Muscle layer of duodenum (tissue), 2 donors: ENCODE measurements at regions not wholly inside any gene's neighbourhood (a gene's known extent, or its start where the extent isn't known, plus 50 kb on each side); places are given as distances from the start of the nearest gene placed in this dataset.

Experiments
- H3K27ac ChIP-seq: one replicate; pipeline ENCODE4 v1.7.0; 2013; ENCODE audit warnings: mild to moderate bottlenecking, low read length
- H3K27me3 ChIP-seq: one replicate; pipeline ENCODE4 v1.7.0; 2013; ENCODE audit warnings: low read depth, mild to moderate bottlenecking, control low read depth, low read length
- H3K36me3 ChIP-seq, 2 donors: one replicate each; pipeline ENCODE4 v1.7.0; 2013; ENCODE audit warnings: low read length in 2 of 2, control low read depth in 1 of 2, mild to moderate bottlenecking in 1 of 2; ENCODE audit not compliant: insufficient read depth in 2 of 2, control insufficient read depth in 1 of 2
- H3K4me1 ChIP-seq, 2 donors: one replicate each; pipeline ENCODE4 v1.7.0; 2013; ENCODE audit warnings: low read length in 2 of 2, mild to moderate bottlenecking in 2 of 2, control low read depth in 1 of 2, moderate library complexity in 1 of 2; ENCODE audit not compliant: insufficient read depth in 2 of 2, control insufficient read depth in 1 of 2
- H3K4me3 ChIP-seq, 2 donors: one replicate each; pipeline ENCODE4 v1.7.0; 2013; ENCODE audit warnings: low read length in 2 of 2, low read depth in 1 of 2, mild to moderate bottlenecking in 1 of 2
- H3K9me3 ChIP-seq, 2 donors: one replicate each; pipeline ENCODE4 v1.7.0; 2013; ENCODE audit warnings: low read length in 2 of 2, control low read depth in 1 of 2, mild to moderate bottlenecking in 1 of 2; ENCODE audit not compliant: control insufficient read depth in 1 of 2
- donor health status: healthy.

GRCh38 chr3:148128136-148128535, 569.6 kb upstream of the AGTR1 start:
- Histone ChIP-seq H3K36me3 (no peaks in the 10 kb centered on the region), H3K4me3 (no peak overlapping the region), H3K27me3 (no peaks in the 10 kb centered on the region), H3K9me3 (no peaks in the 10 kb centered on the region), H3K27ac (no peak overlapping the region), H3K4me1 (no peaks in the 10 kb centered on the region)

- no peaks in the 10 kb centered on the region for H3K9me3 ChIP-seq
- H3K36me3 ChIP-seq: no peaks in the 10 kb centered on the region
- no peak overlapping the region for H3K27ac ChIP-seq
- no peaks in the 10 kb centered on the region for H3K27me3 ChIP-seq
- H3K4me1 ChIP-seq: no peaks in the 10 kb centered on the region
- H3K4me3 ChIP-seq: no peak overlapping the region
These were observed 565.6 kb upstream of the AGTR1 start for GRCh38 chr3:148131990-148132638.

- Histone ChIP-seq H3K4me3 (no peak overlapping the region), H3K27ac (no peak overlapping the region), H3K27me3 (no peaks in the 10 kb centered on the region), H3K9me3 (no peaks in the 10 kb centered on the region), H3K4me1 (no peaks in the 10 kb centered on the region), H3K36me3 (no peaks in the 10 kb centered on the region)
These were observed 560.9 kb upstream of the AGTR1 start for GRCh38 chr3:148136816-148137215.

- Histone ChIP-seq H3K27me3 (no peaks in the 10 kb centered on the region), H3K27ac (no peak overlapping the region), H3K4me1 (no peaks in the 10 kb centered on the region), H3K9me3 (no peaks in the 10 kb centered on the region), H3K4me3 (no peak overlapping the region), H3K36me3 (no peaks in the 10 kb centered on the region)
These were observed 551.5 kb upstream of the AGTR1 start for GRCh38 chr3:148146241-148146640.

GRCh38 chr3:148146947-148147826, 550.5 kb upstream of the AGTR1 start:
- no peaks in the 10 kb centered on the region for H3K4me1 ChIP-seq
- no peaks in the 10 kb centered on the region for H3K36me3 ChIP-seq
- no peak overlapping the region for H3K27ac ChIP-seq
- H3K9me3 ChIP-seq: no peaks in the 10 kb centered on the region
- no peaks in the 10 kb centered on the region for H3K27me3 ChIP-seq
- no peak overlapping the region for H3K4me3 ChIP-seq

- Histone ChIP-seq H3K27me3 (no peaks in the 10 kb centered on the region), H3K36me3 (no peaks in the 10 kb centered on the region), H3K4me1 (no peaks in the 10 kb centered on the region), H3K9me3 (no peaks in the 10 kb centered on the region), H3K4me3 (no peak overlapping the region), H3K27ac (no peak overlapping the region)
These were observed 549.8 kb upstream of the AGTR1 start for GRCh38 chr3:148147903-148148302.

GRCh38 chr3:148149556-148149955, 548.1 kb upstream of the AGTR1 start:
- H3K9me3 ChIP-seq: no peaks in the 10 kb centered on the region
- no peaks in the 10 kb centered on the region for H3K4me1 ChIP-seq
- no peak overlapping the region for H3K27ac ChIP-seq
- no peaks in the 10 kb centered on the region for H3K36me3 ChIP-seq
- no peaks in the 10 kb centered on the region for H3K27me3 ChIP-seq
- no peak overlapping the region for H3K4me3 ChIP-seq

GRCh38 chr3:148150141-148150540, 547.6 kb upstream of the AGTR1 start:
- Histone ChIP-seq H3K4me1 (no peaks in the 10 kb centered on the region), H3K9me3 (no peaks in the 10 kb centered on the region)

GRCh38 chr3:148158210-148158609, 539.5 kb upstream of the AGTR1 start:
- no peaks in the 10 kb centered on the region for H3K4me1 ChIP-seq
- H3K36me3 ChIP-seq: no peaks in the 10 kb centered on the region
- no peak overlapping the region for H3K27ac ChIP-seq
- H3K9me3 ChIP-seq: no peaks in the 10 kb centered on the region
- no peaks in the 10 kb centered on the region for H3K27me3 ChIP-seq
- no peak overlapping the region for H3K4me3 ChIP-seq

More at GRCh38 chr3:148150141-148150540, 547.6 kb upstream of the AGTR1 start:
- Histone ChIP-seq H3K27me3 (no peaks in the 10 kb centered on the region), H3K27ac (no peak overlapping the region), H3K4me3 (no peak overlapping the region), H3K36me3 (no peaks in the 10 kb centered on the region)

GRCh38 chr3:148162132-148162531, 535.6 kb upstream of the AGTR1 start:
- no peaks in the 10 kb centered on the region for H3K4me1 ChIP-seq
- H3K36me3 ChIP-seq: no peaks in the 10 kb centered on the region
- no peaks in the 10 kb centered on the region for H3K9me3 ChIP-seq
- H3K4me3 ChIP-seq: no peak overlapping the region
- H3K27ac ChIP-seq: no peak overlapping the region
- H3K27me3 ChIP-seq: no peaks in the 10 kb centered on the region

GRCh38 chr3:148168347-148168746, 529.4 kb upstream of the AGTR1 start:
- Histone ChIP-seq H3K27ac (no peak overlapping the region), H3K4me3 (no peak overlapping the region), H3K27me3 (no peaks in the 10 kb centered on the region), H3K9me3 (no peaks in the 10 kb centered on the region), H3K4me1 (no peaks in the 10 kb centered on the region), H3K36me3 (no peaks in the 10 kb centered on the region)
